ENCODE measurements at regions not wholly inside any gene's neighbourhood (a gene's known extent, or its start where the extent isn't known, plus 50 kb on each side); places are given as distances from the start of the nearest gene placed in this dataset.

GRCh38 chr3:14329842-14330241, 72.6 kb upstream of the SLC6A6 start:
- no peak for DNase-seq (ENCODE audit: low spot score in 2 of 2, unreplicated experiment in 2 of 2)
- Mint-ChIP-seq H3K27me3 (ENCODE audit: low read depth) (no peaks in the 10 kb centered on the region), H3K27ac (no peak overlapping the region), H3K36me3 (no peaks in the 10 kb centered on the region), H3K4me1 (peaks cover 6% of the 10 kb centered on the region), H3K9me3 (peaks cover 4% of the 10 kb centered on the region), H3K4me3 (no peak overlapping the region)
- TF ChIP-seq CTCF (IDR thresholded peaks at IDR 0.05; ENCODE audit: unreplicated experiment), result no peak

GRCh38 chr3:14330508-14330907, 71.9 kb upstream of the SLC6A6 start:
- Mint-ChIP-seq H3K27ac (no peak overlapping the region), H3K9me3 (peaks cover 4% of the 10 kb centered on the region), H3K4me3 (no peak overlapping the region), H3K4me1 (peaks cover 3% of the 10 kb centered on the region), H3K27me3 (ENCODE audit: low read depth) (no peaks in the 10 kb centered on the region), H3K36me3 (no peaks in the 10 kb centered on the region)
- no peak for TF ChIP-seq CTCF (IDR thresholded peaks at IDR 0.05; ENCODE audit: unreplicated experiment)
- DNase-seq (ENCODE audit: low spot score in 2 of 2, unreplicated experiment in 2 of 2), result no peak

GRCh38 chr3:14331251-14331650, 71.2 kb upstream of the SLC6A6 start:
- Mint-ChIP-seq H3K9me3 (peaks cover 4% of the 10 kb centered on the region), H3K36me3 (no peaks in the 10 kb centered on the region), H3K4me3 (no peak overlapping the region), H3K27ac (no peak overlapping the region), H3K27me3 (ENCODE audit: low read depth) (no peaks in the 10 kb centered on the region), H3K4me1 (peaks cover 3% of the 10 kb centered on the region)
- no peak for TF ChIP-seq CTCF (IDR thresholded peaks at IDR 0.05; ENCODE audit: unreplicated experiment)
- DNase-seq (ENCODE audit: low spot score in 2 of 2, unreplicated experiment in 2 of 2), result no peak

GRCh38 chr3:14332392-14332791, 70.0 kb upstream of the SLC6A6 start:
- TF ChIP-seq CTCF (IDR thresholded peaks at IDR 0.05; ENCODE audit: unreplicated experiment), result no peak
- Mint-ChIP-seq H3K27me3 (ENCODE audit: low read depth) (no peaks in the 10 kb centered on the region), H3K4me1 (peaks cover 3% of the 10 kb centered on the region), H3K4me3 (no peak overlapping the region), H3K36me3 (no peaks in the 10 kb centered on the region), H3K9me3 (peaks cover 4% of the 10 kb centered on the region), H3K27ac (no peak overlapping the region)
- no peak for DNase-seq (ENCODE audit: low spot score in 2 of 2, unreplicated experiment in 2 of 2)

- Mint-ChIP-seq H3K4me1 (peaks cover 3% of the 10 kb centered on the region), H3K27ac (no peak overlapping the region), H3K27me3 (ENCODE audit: low read depth) (no peaks in the 10 kb centered on the region), H3K36me3 (no peaks in the 10 kb centered on the region), H3K9me3 (peaks cover 4% of the 10 kb centered on the region), H3K4me3 (no peak overlapping the region)
- no peak for DNase-seq (ENCODE audit: low spot score in 2 of 2, unreplicated experiment in 2 of 2)
- TF ChIP-seq CTCF (IDR thresholded peaks at IDR 0.05; ENCODE audit: unreplicated experiment), result no peak
Measured at GRCh38 chr3:14333215-14333614, 69.2 kb upstream of the SLC6A6 start.

GRCh38 chr3:14333621-14334020, 68.8 kb upstream of the SLC6A6 start:
- Mint-ChIP-seq H3K27me3 (ENCODE audit: low read depth) (no peaks in the 10 kb centered on the region), H3K9me3 (peaks cover under 1% of the 10 kb centered on the region), H3K36me3 (no peaks in the 10 kb centered on the region), H3K27ac (no peak overlapping the region), H3K4me1 (peaks cover 3% of the 10 kb centered on the region), H3K4me3 (no peak overlapping the region)
- TF ChIP-seq CTCF (IDR thresholded peaks at IDR 0.05; ENCODE audit: unreplicated experiment), result no peak
- DNase-seq (ENCODE audit: low spot score in 2 of 2, unreplicated experiment in 2 of 2), result no peak
